Erythroblast (primary cell): ENCODE measurements at regions not wholly inside any gene's neighbourhood (a gene's known extent, or its start where the extent isn't known, plus 50 kb on each side); places are given as distances from the start of the nearest gene placed in this dataset.
A peak's percentile ranks its signal among the peaks of the same experiment; 100 is the strongest.
"Not testable (repeated sequence)": the region's sequence is repeated elsewhere in the genome, so short reads cannot be mapped to it uniquely, and the experiment has no call there.

Experiments used
- DNase-seq, 2 experiments: peaks; one replicate each; lab custom pipeline; 2025; lab: John Stamatoyannopoulos, UW
- GATA1 ChIP-seq: IDR thresholded peaks from 2 replicates; pipeline ENCODE4 v1.6.1; 2011; ENCODE audit warnings: low read depth, mild to moderate bottlenecking, control low read depth, low read length, moderate library complexity
- POLR2A ChIP-seq: IDR thresholded peaks from 2 replicates; pipeline ENCODE4 v1.6.1; 2011; ENCODE audit warnings: mild to moderate bottlenecking, low read length

DNA sequence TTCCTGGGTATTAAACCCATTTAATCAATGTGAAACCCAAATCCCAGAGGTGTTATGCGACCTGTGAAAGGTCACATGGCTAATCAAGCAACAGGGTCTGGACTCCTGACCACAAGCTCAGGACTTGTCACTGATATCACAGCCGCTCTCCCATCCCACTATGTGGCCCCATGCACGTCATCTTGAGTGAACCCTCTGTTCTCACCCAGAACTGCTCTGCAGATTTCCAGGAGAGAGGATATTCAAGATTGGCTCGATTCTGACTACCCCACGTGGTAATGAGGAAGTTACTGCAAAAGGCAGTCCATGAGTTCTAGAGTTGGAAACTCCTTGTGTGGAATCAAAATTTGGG is 173.5 kb upstream of the ETV3 start:
- TF ChIP-seq POLR2A (no peak), GATA1 (no peak)
- peak in 1 of 2 experiments; percentile 36 for DNase-seq

DNA sequence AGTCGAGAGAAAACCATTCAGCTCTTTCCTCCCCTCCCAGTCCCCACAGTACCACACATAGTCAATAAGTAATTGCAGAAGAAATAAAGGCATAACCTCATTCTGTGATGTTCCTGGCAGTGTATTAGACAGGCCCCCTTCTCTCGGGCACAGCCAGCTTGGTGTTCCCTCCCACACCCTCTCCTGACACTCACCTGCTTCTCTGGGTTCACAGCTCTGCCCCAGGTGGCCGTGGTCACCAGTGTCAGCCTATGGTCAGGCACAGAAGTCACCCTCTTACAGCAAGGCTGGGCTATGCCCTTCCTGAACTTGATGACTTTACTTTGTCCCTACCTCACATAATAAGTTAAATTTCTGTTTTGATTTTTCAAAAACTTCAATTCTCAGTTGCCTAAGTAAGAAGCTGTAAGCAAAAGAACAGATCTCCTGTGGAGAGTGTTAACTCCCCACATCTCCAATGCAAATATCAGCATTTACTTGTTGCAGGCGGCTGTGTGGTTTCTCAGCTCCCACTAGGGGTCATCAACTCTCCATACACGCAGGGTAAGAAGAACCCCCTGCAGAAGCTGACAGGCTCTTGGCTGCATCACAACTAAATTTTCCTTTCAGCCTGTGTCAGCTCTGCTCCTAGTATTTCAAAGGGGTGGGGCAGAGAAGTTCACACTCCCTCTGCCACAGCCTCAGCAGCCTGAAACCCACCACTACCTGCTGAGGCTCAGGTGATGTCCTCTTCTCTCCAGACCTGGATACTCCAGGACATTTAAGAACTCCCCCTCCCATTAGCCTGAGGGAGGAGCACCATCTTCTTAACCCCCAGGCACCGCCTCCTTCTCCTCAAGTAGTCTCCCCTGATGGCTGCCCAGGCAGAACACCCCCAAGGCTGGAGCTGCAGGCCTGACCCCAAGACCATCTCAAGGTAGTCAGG is 172.9 kb upstream of the ETV3 start:
- peak; percentile 74 to 82 for DNase-seq

DNA sequence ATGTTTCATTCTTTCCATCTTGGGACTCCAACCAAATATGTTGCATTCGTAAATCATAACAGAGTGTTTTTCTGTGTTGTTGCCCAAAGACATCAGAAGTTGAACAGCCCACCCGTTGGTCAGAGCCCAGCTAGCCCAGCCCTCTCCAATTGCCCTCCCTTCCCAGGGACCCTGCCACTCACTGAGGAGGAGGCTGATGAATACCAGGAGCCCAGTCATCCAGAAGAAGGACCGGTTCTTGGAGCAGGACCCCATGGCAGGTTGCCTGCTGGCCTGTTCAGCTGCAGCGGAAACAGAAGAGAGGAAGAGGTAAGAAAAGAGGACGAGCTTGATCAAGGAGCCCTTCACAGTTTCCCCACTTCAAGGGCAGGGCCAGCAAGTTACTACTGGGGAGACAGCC is 172.2 kb upstream of the ETV3 start:
- DNase-seq, result no peak
- TF ChIP-seq POLR2A (no peak), GATA1 (no peak)

DNA sequence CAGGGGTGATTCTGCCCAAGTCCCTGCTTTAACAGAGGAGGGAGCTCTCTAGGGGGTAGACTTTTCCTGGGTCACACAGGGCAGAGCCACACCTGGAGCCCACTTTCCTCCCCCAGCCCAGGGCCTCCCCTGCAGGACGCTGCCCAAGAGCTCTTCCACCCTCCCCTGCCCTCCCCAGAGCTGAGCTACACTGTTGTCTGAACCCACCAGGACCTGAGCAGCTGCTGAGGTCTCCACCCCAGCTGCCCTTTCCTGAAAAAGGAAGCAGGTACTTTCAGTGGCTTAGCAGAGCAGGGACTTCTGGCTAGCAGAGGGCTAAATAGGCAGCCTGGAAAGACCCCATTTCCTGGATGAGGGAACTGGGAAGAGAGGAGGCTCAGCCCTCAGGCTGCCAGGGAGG is 169.3 kb upstream of the ETV3 start:
- no peak for TF ChIP-seq POLR2A
- TF ChIP-seq GATA1, result no peak
- DNase-seq, result no peak

DNA sequence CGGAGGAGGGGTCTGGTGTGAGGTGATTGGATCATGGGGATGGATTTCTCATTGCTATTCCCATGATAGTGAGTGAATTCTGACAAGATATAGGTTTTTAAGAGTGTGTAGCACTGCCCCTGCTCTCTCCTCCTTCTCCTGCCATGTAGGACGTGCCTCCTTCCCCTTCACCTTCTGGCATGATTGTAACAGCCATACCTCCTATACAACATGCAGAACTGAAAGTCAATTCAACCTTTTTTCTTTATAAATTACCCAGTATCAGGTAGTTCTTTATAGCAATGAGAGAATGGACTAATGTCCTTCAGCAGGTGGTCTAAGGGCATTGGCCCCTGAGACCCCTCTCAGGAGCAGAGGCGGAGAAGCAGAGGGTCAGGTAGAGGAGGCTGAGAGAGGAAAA is 168.7 kb upstream of the ETV3 start:
- no peak for DNase-seq
- TF ChIP-seq GATA1, result no peak
- TF ChIP-seq POLR2A, result no peak

DNA sequence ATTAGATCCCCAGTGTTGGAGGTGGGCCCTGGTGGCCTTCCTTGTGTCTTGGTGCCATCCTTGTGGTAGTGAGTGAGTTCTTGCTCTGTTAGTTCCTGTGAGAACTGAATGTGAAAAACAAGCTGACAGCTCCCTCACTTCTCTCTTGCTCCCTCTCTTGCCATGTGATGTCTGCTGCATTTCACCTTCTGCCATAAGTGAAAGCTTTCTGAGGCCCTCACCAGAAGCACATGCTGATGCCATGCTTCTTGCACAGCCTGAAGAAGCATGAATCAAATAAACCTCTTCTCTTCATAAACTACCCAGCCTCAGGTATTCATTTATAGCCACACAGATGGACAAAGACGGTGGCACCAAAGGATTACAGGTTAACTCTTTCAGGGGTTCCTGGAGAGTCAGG is 166.1 kb upstream of the ETV3 start:
- DNase-seq, result no peak
- TF ChIP-seq GATA1 (no peak), POLR2A (no peak)

DNA sequence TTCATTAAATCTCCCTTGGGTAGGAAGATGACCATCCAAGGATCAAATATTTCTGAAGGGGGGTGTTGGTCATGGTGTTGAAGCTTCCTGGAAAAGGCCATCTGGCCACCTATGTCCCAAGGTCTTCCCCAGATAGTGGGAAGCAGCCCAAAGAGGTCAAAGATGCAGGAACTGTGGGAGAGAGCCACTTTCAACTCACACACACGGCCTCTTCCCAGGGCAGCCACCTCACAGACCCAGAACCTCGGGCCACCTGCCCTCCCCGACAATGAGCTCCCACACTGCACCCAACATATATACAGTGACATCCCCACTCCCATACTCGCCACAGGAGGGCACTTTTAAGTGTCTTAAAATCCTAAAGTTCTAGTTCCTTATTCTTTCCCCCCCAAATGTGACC is 164.5 kb upstream of the ETV3 start:
- no peak for DNase-seq
- no peak for TF ChIP-seq GATA1
- no peak for TF ChIP-seq POLR2A

DNA sequence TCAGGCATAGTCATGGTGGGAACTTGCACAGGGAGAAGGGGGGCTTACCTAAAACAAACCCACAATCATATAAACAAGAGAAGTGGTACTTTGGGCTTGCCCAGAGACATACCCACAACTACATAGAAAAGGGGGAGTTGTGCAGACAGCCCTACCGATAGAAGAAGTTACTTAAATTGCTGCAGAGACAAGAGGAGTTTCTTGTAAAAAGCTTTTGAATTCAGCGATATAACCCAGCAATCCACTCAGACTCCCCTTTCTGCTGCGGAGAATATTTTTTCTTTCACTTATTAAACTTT is 164.0 kb upstream of the ETV3 start:
- no peak for DNase-seq
- no peak for TF ChIP-seq GATA1

DNA sequence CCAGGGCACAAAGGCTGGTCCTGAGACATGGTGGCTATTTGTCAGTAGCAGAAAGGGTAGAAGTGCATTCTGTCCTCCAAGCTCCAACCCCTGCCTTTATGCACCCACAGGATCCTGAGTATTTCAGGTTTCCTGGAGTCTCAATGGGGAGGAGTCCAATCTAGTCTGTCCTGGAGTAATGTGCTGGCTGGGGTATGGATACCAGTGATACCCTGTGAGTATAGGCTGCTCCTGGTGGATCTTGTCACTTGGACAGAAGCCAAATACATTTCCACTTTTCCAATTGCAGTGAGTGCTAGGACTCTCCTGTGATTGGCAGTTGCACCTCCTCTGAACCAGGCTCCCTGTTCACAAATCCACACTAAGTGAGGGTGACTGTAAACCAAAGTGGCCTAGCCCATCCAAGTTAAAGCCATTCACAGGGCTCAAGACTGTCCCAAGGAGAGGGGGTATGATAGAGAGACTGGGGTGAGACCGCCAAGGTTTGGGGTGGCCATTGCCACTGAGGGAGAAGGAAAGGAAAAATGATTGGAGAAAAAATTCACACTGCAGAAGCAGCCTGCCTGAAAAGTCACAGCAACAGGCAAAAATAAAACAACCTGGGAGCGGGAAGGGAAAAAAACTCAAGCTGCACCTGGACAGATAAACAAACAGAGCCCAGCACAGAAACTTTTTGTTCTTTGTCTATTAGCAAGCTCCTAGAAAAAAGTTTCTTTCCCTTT is 163.4 kb upstream of the ETV3 start:
- TF ChIP-seq POLR2A, result no peak
- no peak for TF ChIP-seq GATA1
- DNase-seq, result no peak

DNA sequence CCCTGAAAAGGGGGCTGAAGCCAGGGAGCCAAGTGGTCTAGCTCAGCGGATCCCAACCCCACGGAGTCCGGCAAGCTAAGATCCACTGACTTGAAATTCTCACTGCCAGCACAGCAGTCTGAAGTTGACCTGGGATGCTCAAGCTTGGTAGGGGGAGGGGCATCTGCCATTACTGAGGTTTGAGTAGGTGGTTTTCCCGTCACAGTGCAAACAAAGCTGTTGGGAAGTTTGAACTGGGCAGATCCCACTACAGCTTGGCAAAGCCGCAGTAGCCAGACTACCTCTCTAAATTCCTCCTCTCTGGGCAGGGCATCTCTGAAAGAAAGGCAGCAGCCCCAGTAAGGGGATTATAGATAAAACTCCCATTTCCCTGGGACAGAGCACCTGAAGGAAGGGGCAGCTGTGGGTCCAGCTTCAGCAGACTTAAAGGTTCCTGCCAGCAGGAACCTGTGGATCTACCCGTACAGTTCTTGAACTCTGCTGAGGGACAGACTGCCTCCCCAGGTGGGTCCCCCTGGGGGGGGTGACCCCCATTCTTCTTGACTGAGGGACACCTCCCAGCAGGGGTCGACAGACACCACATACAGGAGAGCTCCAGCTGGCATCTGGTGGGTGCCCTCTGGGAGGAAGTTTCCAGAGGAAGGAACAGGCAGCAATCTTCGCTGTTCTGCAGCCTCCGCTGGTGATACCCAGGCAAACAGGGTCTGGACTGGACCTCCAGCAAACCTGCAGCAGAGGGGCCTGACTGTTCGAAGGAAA is 156.4 kb upstream of the ETV3 start:
- DNase-seq, result not testable (repeated sequence)

DNA sequence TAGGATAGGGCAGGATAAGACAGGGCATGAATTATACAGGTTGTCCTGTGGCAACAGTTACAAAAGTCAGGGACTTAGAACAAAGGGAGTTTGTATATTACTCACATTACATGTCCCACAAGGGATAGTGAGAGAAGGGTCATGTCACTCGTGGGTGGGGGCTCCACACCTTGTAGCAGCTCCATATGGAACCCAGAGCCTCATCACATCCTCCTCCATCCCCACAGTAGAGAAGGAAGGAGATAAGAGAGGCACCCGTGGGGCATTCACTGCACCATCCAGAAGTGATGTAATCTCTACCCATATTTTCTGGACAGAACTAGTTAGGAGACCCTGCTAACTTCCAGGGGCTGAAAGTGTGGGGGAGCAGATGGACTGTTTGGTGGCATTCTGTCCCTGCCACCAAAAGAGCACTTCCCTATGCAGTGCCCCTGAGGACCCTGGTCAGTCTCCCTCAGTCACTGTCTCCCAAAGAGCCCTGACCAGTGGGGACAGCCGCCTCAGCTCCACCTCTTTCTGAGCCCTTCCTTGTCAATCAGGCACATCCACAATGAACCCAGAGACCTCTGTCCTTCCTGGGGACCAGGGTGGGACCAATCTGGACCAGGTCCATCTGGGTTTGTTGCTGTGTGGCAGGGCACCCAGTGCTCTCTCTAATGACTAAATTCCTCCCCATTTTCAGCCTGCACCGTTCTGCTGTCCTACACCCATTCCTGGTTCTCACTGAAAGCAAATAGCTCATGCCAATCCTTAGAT is 154.8 kb upstream of the ETV3 start:
- TF ChIP-seq POLR2A (no peak), GATA1 (no peak)
- DNase-seq, result no peak

DNA sequence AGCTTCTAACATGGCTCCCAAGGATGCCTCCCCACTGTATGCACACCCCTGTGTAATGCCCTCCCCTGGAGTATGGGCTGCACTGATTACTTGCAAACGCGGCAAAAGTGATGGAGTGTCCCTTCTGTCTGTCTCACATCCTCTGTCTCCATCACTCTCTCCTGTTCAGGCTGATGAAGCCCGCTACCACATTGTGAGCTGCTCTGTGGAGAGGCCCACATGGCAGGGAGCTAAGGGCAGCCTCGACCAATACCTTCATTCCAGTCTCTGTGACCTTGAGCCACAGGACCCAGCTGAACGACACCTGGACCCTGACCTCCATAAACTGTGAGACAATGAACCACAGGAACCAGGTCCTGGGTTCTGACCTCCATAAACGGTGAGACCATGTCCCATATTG is 154.1 kb upstream of the ETV3 start:
- TF ChIP-seq POLR2A (no peak), GATA1 (no peak)
- DNase-seq, result no peak

DNA sequence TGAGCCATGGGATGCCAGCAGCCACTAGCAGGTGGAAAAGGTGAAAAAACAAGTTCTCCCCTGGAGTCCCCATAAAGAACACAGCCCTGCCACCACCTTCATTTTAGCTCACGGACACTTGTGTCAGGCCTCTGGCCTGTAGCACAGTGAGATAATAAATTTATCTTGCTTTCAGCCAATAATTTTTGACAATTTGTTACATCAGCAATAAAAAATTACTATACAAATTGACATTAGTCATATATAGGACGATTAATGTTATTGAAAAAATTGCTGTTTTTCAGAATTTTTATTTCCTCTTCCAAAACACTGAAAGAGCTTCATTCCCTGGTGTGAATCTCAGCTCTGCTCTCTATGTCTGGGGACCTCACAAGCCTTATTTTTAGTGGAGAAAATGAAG is 152.9 kb upstream of the ETV3 start:
- DNase-seq, result no peak
- TF ChIP-seq GATA1 (no peak), POLR2A (no peak)
